COLO668 (cell line): ENCODE measurements at regions not wholly inside any gene's neighbourhood (a gene's known extent, or its start where the extent isn't known, plus 50 kb on each side); places are given as distances from the start of the nearest gene placed in this dataset.
"Not testable (repeated sequence)": the region's sequence is repeated elsewhere in the genome, so short reads cannot be mapped to it uniquely, and the experiment has no call there.

Experiments used
- DNase-seq: peaks from one replicate; lab custom pipeline; 2025; ENCODE audit not compliant: unreplicated experiment; lab: John Stamatoyannopoulos, UW

GRCh38 chr2:231644426-231644825, 51.8 kb downstream of the TEX44 start:
- no peak for DNase-seq

- DNase-seq: peak; percentile 13
These were observed 53.8 kb downstream of the TEX44 start for GRCh38 chr2:231646476-231646875.

GRCh38 chr2:231648579-231649174, 56.0 kb downstream of the TEX44 start:
- DNase-seq: peak; percentile 37

- not testable (repeated sequence) for DNase-seq
These were observed 56.8 kb upstream of the PTMA start for GRCh38 chr2:231651561-231651960.

- no peak for DNase-seq
These were observed 52.8 kb upstream of the PTMA start for GRCh38 chr2:231655488-231655887.

GRCh38 chr2:231655894-231656293, 52.4 kb upstream of the PTMA start:
- no peak for DNase-seq
